Loucy (cell line): ENCODE measurements at regions not wholly inside any gene's neighbourhood (a gene's known extent, or its start where the extent isn't known, plus 50 kb on each side); places are given as distances from the start of the nearest gene placed in this dataset.

Experiments
- CTCF ChIP-seq: fragments of 200-600 bp; sonication (generic); conservative IDR thresholded peaks from 2 replicates; pipeline ENCODE4 v1.5.1; 2014; ENCODE audit warnings: mild to moderate bottlenecking, antibody characterized with exemption, low read length
- EZH2phosphoT487 ChIP-seq: fragments of 200-600 bp; IDR thresholded peaks from 2 replicates; pipeline ENCODE4 v1.6.1; 2018; ENCODE audit warnings: antibody characterized with exemption, mild to moderate bottlenecking, moderate library complexity, borderline replicate concordance

GRCh38 chr20:60512443-60512842 lies 554.2 kb downstream of the CDH26 start:
- no peak for TF ChIP-seq CTCF
- no peak for TF ChIP-seq EZH2phosphoT487
